Retinal pigment epithelial cell (primary cell): ENCODE measurements at regions not wholly inside any gene's neighbourhood (a gene's known extent, or its start where the extent isn't known, plus 50 kb on each side); places are given as distances from the start of the nearest gene placed in this dataset.

Experiments used
- DNase-seq: peaks from one replicate; pipeline ENCODE4 v3.0.0-alpha.2; 2010; ENCODE audit warnings: low read depth
- H3K4me3 ChIP-seq: 2 replicates; pipeline ENCODE4 v1.5.1; 2011; ENCODE audit warnings: mild to moderate bottlenecking, low read length, control low read depth, moderate library complexity
- CTCF ChIP-seq: conservative IDR thresholded peaks from 2 replicates; pipeline ENCODE4 v1.5.1; 2011; ENCODE audit warnings: low read depth, low read length, control low read depth, inconsistent platforms

DNA sequence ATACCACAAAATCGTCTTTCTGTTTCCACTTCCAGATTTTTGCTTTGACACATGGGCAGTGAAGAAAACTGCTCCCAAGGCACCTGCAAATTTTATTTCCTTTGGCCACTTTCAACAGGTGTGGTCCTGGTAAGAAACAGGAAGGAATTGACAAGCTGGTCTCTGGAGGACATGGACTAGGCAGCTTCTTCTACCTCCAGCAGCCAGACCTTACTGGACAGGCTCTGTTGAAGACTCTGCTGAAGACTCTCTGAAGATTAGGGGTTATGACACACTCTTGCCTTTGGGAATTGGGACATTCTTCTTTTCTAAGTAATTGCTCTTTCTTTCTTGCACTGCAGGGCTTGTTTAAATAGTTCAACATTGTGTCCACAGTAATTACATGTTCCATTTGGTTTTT, 147.7 kb upstream of the DCBLD2 start:
- no peak overlapping the region for H3K4me3 ChIP-seq
- no peak for TF ChIP-seq CTCF
- DNase-seq: no peak

DNA sequence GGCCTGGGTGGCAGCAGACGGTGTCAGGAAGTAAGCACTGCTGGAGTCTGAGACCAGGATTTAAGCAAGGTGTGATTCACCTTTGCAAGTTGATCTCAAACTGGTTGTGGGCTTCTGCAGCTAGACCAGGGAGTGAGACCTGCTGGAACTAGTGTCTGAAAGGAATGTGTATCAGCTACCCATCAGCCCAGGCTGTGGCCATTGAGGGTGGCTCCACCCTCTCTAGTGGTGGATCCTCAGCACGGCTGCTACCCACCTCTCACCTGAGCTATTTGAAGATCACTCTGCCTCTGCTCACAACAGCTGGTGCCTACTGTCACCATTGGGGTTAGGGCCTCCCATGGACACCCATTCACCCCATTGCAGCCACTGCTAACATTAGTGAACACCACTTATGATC, 140.3 kb upstream of the DCBLD2 start:
- no peak for TF ChIP-seq CTCF
- no peak overlapping the region for H3K4me3 ChIP-seq
- DNase-seq: no peak

DNA sequence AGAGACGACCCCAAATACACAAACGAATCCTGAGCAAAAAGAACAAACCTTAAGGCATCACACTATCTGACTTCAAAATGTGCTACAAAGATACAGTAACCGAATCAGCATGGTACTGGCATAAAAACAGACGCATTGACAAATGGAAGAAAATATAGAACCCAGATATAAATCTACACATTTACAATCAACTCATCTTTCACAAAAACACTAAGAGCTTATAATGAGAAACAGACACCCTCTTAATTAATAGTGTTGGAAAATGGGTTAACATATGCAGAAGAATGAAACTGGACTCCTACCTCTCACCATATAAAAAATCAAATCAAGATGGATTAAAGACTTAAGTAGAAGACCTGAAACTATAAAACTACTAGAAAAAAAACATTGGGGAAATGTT, 130.3 kb upstream of the DCBLD2 start:
- TF ChIP-seq CTCF: no peak
- no peak overlapping the region for H3K4me3 ChIP-seq
- no peak for DNase-seq

GRCh38 chr3:99023590-99024192, 122.2 kb upstream of the DCBLD2 start:
- TF ChIP-seq CTCF: peak; percentile 63
- DNase-seq: no peak
- no peak overlapping the region for H3K4me3 ChIP-seq

- no peak for DNase-seq
- no peak overlapping the region for H3K4me3 ChIP-seq
- TF ChIP-seq CTCF: no peak
Observed at GRCh38 chr3:99021466-99021865, 120.0 kb upstream of the DCBLD2 start.

DNA sequence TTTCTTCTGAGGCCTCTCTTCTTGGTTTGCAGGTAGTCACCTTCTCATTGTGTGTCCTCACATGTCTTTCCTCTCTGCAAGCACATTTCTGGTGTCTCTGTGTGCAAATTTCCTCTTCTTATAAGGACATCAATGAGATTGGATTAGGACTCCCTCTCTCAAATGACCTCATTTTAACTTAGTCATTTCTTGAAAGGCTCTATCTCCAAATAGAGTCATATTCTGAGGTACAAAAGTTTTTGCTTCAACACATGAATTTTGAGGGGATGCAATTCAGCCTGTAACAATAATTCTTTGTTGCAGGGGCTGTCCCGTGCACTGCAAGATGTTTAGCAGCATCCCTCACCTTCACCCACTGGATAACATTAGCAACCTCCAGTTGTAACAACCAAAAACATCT, 115.0 kb upstream of the DCBLD2 start:
- H3K4me3 ChIP-seq: no peak overlapping the region
- no peak for DNase-seq
- no peak for TF ChIP-seq CTCF

DNA sequence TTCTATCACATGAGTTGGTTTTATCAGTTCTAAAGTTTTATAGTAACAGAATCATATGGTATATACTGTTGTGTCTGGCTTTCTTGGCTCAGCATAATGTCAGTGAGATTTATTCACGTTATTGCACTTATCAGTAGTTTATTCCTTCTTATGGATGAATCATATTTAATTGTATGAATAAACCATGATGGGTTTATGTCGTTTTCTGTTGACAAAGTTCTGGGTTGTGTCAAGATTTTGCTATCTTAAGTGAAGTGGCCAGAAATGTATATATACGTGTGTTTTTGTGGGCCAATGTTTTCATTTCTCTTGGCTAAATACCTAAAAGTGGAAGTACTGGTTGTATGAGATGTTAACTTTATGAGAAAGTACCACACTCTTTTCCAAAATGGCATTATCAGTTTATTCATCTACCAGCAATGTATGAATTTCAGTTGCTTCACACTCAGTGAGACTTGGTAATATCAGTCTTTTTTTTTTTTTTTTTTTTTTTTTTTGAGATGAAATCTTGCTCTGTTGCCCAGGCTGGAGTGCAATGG, 112.4 kb upstream of the DCBLD2 start:
- H3K4me3 ChIP-seq: no peak overlapping the region
- TF ChIP-seq CTCF: no peak
- DNase-seq: no peak
